ENCODE measurements at regions not wholly inside any gene's neighbourhood (a gene's known extent, or its start where the extent isn't known, plus 50 kb on each side); places are given as distances from the start of the nearest gene placed in this dataset.

DNA sequence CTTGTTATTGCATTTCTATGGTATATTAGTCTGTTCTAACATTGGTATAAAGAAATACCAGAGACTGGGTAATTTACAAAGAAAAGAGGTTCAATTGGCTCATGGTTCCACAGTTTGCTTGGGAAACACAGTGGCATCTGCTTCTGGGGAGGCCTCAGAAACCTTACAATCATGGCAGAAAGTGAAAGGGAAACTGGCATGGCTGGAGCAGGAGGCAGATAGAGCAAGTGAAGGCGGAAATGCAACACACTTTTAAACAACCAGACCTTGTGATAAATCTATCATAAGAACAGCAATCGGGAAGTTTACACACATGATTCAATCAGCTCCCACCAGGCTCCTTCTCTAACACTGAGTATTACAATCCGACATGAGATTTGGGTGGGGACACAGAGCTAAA lies 346.6 kb upstream of the GNPDA2 start:
- TF ChIP-seq EP300 (IDR thresholded peaks at IDR 0.05; ENCODE audit: low read depth) (no peak), POLR2AphosphoS5 (IDR thresholded peaks at IDR 0.05) (no peak), POLR2A (IDR thresholded peaks at IDR 0.05) (no peak)
- TF ChIP-seq, protein P1, sequence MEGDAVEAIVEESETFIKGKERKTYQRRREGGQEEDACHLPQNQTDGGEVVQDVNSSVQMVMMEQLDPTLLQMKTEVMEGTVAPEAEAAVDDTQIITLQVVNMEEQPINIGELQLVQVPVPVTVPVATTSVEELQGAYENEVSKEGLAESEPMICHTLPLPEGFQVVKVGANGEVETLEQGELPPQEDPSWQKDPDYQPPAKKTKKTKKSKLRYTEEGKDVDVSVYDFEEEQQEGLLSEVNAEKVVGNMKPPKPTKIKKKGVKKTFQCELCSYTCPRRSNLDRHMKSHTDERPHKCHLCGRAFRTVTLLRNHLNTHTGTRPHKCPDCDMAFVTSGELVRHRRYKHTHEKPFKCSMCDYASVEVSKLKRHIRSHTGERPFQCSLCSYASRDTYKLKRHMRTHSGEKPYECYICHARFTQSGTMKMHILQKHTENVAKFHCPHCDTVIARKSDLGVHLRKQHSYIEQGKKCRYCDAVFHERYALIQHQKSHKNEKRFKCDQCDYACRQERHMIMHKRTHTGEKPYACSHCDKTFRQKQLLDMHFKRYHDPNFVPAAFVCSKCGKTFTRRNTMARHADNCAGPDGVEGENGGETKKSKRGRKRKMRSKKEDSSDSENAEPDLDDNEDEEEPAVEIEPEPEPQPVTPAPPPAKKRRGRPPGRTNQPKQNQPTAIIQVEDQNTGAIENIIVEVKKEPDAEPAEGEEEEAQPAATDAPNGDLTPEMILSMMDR (IDR thresholded peaks at IDR 0.05) = no peak
